ENCODE measurements at regions not wholly inside any gene's neighbourhood (a gene's known extent, or its start where the extent isn't known, plus 50 kb on each side); places are given as distances from the start of the nearest gene placed in this dataset.

GRCh38 chr13:44669534-44669933, 93.4 kb upstream of the TSC22D1 start:
- H2BK12ac ChIP-seq (ENCODE audit: low read depth, low read length): no peak overlapping the region
- H3K79me2 ChIP-seq (ENCODE audit: control insufficient read depth in 1 of 2, insufficient read depth in 2 of 2, low read length in 2 of 2): no peaks in the 10 kb centered on the region
- no peak for DNase-seq (ENCODE audit: low read depth in 1 of 2, low spot score in 2 of 2)
- no peak overlapping the region for H3K9ac ChIP-seq (replicated peaks in 1 of 4; ENCODE audit: extremely low read depth in 1 of 4, low read depth in 3 of 4, low read length in 3 of 4)
- no peak overlapping the region for H3K4me3 ChIP-seq (ENCODE audit: extremely low read depth in 1 of 4, insufficient read depth in 2 of 4, low read depth in 3 of 4, low read length in 4 of 4)
- H3K18ac ChIP-seq (ENCODE audit: extremely low read depth, low read length): no peak overlapping the region; the same call in 1 of the 2 replicates
- H3K27ac ChIP-seq (ENCODE audit: low read depth, low read length): no peak overlapping the region
- no peak overlapping the region for H2BK5ac ChIP-seq (ENCODE audit: low read depth, low read length)
- H4K91ac ChIP-seq (replicated peaks; ENCODE audit: insufficient read length, low read length): no peak overlapping the region
- H3K4ac ChIP-seq (replicated peaks; ENCODE audit: insufficient read length, low read depth, low read length): no peak overlapping the region
- H3K4me2 ChIP-seq (ENCODE audit: insufficient read depth in 1 of 2, low read depth in 2 of 2, low read length in 2 of 2): no peak overlapping the region
- POLR2A ChIA-PET (ENCODE audit: partially characterized antibody): interaction anchor here (0.6 kb wide), 1 partner anchor 464 kb away, joined by 4 read pairs; no protein-coding TSS in a partner anchor
- CTCF ChIA-PET (ENCODE audit: partially characterized antibody): no interaction called here
- H2BK120ac ChIP-seq (replicated peaks; ENCODE audit: low read depth, low read length): no peak overlapping the region
- no peak overlapping the region for H2AK5ac ChIP-seq (ENCODE audit: low read depth, low read length)
- H3K23me2 ChIP-seq (ENCODE audit: low read depth, low read length): no peaks in the 10 kb centered on the region
- H3K27me3 ChIP-seq (replicated peaks in 1 of 4; ENCODE audit: control insufficient read depth in 3 of 4, extremely low read depth in 1 of 4, insufficient read depth in 3 of 4, low read length in 3 of 4): no peaks in the 10 kb centered on the region
- H3K23ac ChIP-seq (ENCODE audit: insufficient read length): no peak overlapping the region
- no peak for FAIRE-seq
- H3K9me3 ChIP-seq (ENCODE audit: insufficient read depth in 2 of 2, low read depth in 1 of 2, low read length in 1 of 2): no peaks in the 10 kb centered on the region
- H2BK20ac ChIP-seq (ENCODE audit: low read length): no peak overlapping the region
- H3K4me1 ChIP-seq (replicated peaks in 1 of 4; ENCODE audit: control insufficient read depth in 3 of 4, insufficient read depth in 4 of 4, low read length in 3 of 4): peaks cover 0 to 2% (median under 1%) of the 10 kb centered on the region in 4 experiments; a peak in 3 of 7 replicates
- no peak overlapping the region for H2BK15ac ChIP-seq (ENCODE audit: low read length)
- 0 out of 2 replicates have a peak overlapping the region, but pooled peaks have one; percentile 17 for H2AFZ ChIP-seq (ENCODE audit: low read length)
- H4K8ac ChIP-seq (ENCODE audit: extremely low read depth, insufficient read depth, low read length): no peak overlapping the region
- no peaks in the 10 kb centered on the region for H4K20me1 ChIP-seq (replicated peaks in 1 of 2; ENCODE audit: control insufficient read depth in 1 of 2, insufficient read depth in 2 of 2, low read length in 2 of 2)
- no peaks in the 10 kb centered on the region for H3K36me3 ChIP-seq (ENCODE audit: control insufficient read depth in 2 of 4, insufficient read depth in 4 of 4, low read length in 3 of 4)
- no peak overlapping the region for H3K14ac ChIP-seq (ENCODE audit: insufficient read length)
- no peaks in the 10 kb centered on the region for H3K79me1 ChIP-seq (ENCODE audit: low read depth, low read length)
- 95% methylated on average over 4 of the region's 4 CpGs; no CpG with 5 or more reads in 1 of the 2 experiments for WGBS, 2 experiments (ENCODE audit: extremely low coverage in 1 of 2, insufficient coverage in 1 of 2, insufficient read length in 1 of 2, insufficient replicate concordance in 2 of 2, low coverage in 1 of 2, low lambda C conversion rate in 2 of 2, missing lambda C conversion rate in 1 of 2)
- H4K5ac ChIP-seq (ENCODE audit: insufficient read length, low read depth, low read length): no peak overlapping the region
- H3K56ac ChIP-seq (replicated peaks; ENCODE audit: insufficient read length, low read depth, low read length): no peak overlapping the region
- TF ChIP-seq ASH2L (IDR thresholded peaks at IDR 0.05; ENCODE audit: low read length) (no peak), SIX5 (IDR thresholded peaks at IDR 0.05; ENCODE audit: low read depth, low read length) (no peak), KDM5A (IDR thresholded peaks at IDR 0.05; ENCODE audit: low read length) (no peak), TAF1 (IDR thresholded peaks at IDR 0.05; ENCODE audit: low read depth, low read length) (no peak)
